ENCODE measurements at regions not wholly inside any gene's neighbourhood (a gene's known extent, or its start where the extent isn't known, plus 50 kb on each side); places are given as distances from the start of the nearest gene placed in this dataset.
"Not testable (repeated sequence)": the region's sequence is repeated elsewhere in the genome, so short reads cannot be mapped to it uniquely, and the experiment has no call there.

- H3K9me3 ChIP-seq, result no peaks in the 10 kb centered on the region
- H3K4me3 ChIP-seq, result no peak overlapping the region
- H3K36me3 ChIP-seq, result no peaks in the 10 kb centered on the region
- intact Hi-C loops (cut with DNase I; ENCODE audit: low total_unique reads), result no loop called here
- TF ChIP-seq POLR2A (IDR thresholded peaks at IDR 0.05) (no peak), CTCF (IDR thresholded peaks at IDR 0.05 in 8 of 11, conservative IDR thresholded peaks at IDR 0.05 in 3 of 11) (no peak), POLR2AphosphoS5 (IDR thresholded peaks at IDR 0.05) (no peak)
- H3K27me3 ChIP-seq (replicated peaks in 1 of 7), result no peaks in the 10 kb centered on the region
- no peaks in the 10 kb centered on the region for H3K4me1 ChIP-seq
- no peak for DNase-seq
- no peak overlapping the region for H3K27ac ChIP-seq
Measured at GRCh38 chr7:93707249-93707648, 132.7 kb upstream of the CALCR start.

GRCh38 chr7:93706162-93706561 lies 131.6 kb upstream of the CALCR start:
- DNase-seq; intact Hi-C loops (cut with DNase I; ENCODE audit: low total_unique reads); H3K27ac ChIP-seq; H3K9me3 ChIP-seq; H3K4me1 ChIP-seq; H3K36me3 ChIP-seq; H3K4me3 ChIP-seq; H3K27me3 ChIP-seq (replicated peaks in 1 of 7): not testable (repeated sequence)
- 81 to 98% (median 90%) methylated on average over 4 of the region's 4 CpGs for WGBS, 5 donors

- Histone ChIP-seq H3K4me1 (no peaks in the 10 kb centered on the region), H3K36me3 (no peaks in the 10 kb centered on the region), H3K27ac (no peak overlapping the region), H3K4me3 (no peak overlapping the region), H3K9me3 (no peaks in the 10 kb centered on the region), H3K27me3 (replicated peaks in 1 of 7) (no peaks in the 10 kb centered on the region)
- DNase-seq, result no peak
- intact Hi-C loops (cut with DNase I; ENCODE audit: low total_unique reads), result no loop called here
- TF ChIP-seq POLR2A (IDR thresholded peaks at IDR 0.05), result no peak
- no peak for TF ChIP-seq CTCF (IDR thresholded peaks at IDR 0.05 in 8 of 11, conservative IDR thresholded peaks at IDR 0.05 in 3 of 11)
- TF ChIP-seq POLR2AphosphoS5 (IDR thresholded peaks at IDR 0.05), result no peak
Measured at GRCh38 chr7:93704217-93704616, 129.7 kb upstream of the CALCR start.

GRCh38 chr7:93697901-93698300 lies 123.4 kb upstream of the CALCR start:
- intact Hi-C loops (cut with DNase I; ENCODE audit: low total_unique reads), result no loop called here
- TF ChIP-seq CTCF (IDR thresholded peaks at IDR 0.05 in 8 of 11, conservative IDR thresholded peaks at IDR 0.05 in 3 of 11) (no peak), POLR2A (IDR thresholded peaks at IDR 0.05) (no peak)
- Histone ChIP-seq H3K36me3 (no peaks in the 10 kb centered on the region), H3K4me3 (no peak overlapping the region), H3K4me1 (no peaks in the 10 kb centered on the region), H3K9me3 (no peaks in the 10 kb centered on the region), H3K27ac (no peak overlapping the region), H3K27me3 (replicated peaks in 1 of 7) (no peaks in the 10 kb centered on the region)
- WGBS, 5 donors, result 77 to 95% (median 85%) methylated on average over 1 of the region's 1 CpG
- no peak for DNase-seq

GRCh38 chr7:93693796-93694195 lies 119.3 kb upstream of the CALCR start:
- Histone ChIP-seq H3K27me3 (replicated peaks in 1 of 7) (no peaks in the 10 kb centered on the region), H3K36me3 (no peaks in the 10 kb centered on the region), H3K4me1 (no peaks in the 10 kb centered on the region), H3K9me3 (no peaks in the 10 kb centered on the region), H3K4me3 (no peak overlapping the region), H3K27ac (no peak overlapping the region)
- WGBS, 5 donors, result 83 to 90% (median 85%) methylated on average over 6 of the region's 6 CpGs
- intact Hi-C loops (cut with DNase I; ENCODE audit: low total_unique reads), result no loop called here
- DNase-seq, result no peak
- TF ChIP-seq POLR2AphosphoS5 (IDR thresholded peaks at IDR 0.05), result no peak
- TF ChIP-seq CTCF (IDR thresholded peaks at IDR 0.05 in 8 of 11, conservative IDR thresholded peaks at IDR 0.05 in 3 of 11), result no peak
- no peak for TF ChIP-seq POLR2A (IDR thresholded peaks at IDR 0.05)

Measured in spleen (tissue), 11 donors.